ENCODE measurements at regions not wholly inside any gene's neighbourhood (a gene's known extent, or its start where the extent isn't known, plus 50 kb on each side); places are given as distances from the start of the nearest gene placed in this dataset.

- TF ChIP-seq, protein P1, sequence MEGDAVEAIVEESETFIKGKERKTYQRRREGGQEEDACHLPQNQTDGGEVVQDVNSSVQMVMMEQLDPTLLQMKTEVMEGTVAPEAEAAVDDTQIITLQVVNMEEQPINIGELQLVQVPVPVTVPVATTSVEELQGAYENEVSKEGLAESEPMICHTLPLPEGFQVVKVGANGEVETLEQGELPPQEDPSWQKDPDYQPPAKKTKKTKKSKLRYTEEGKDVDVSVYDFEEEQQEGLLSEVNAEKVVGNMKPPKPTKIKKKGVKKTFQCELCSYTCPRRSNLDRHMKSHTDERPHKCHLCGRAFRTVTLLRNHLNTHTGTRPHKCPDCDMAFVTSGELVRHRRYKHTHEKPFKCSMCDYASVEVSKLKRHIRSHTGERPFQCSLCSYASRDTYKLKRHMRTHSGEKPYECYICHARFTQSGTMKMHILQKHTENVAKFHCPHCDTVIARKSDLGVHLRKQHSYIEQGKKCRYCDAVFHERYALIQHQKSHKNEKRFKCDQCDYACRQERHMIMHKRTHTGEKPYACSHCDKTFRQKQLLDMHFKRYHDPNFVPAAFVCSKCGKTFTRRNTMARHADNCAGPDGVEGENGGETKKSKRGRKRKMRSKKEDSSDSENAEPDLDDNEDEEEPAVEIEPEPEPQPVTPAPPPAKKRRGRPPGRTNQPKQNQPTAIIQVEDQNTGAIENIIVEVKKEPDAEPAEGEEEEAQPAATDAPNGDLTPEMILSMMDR (conservative IDR thresholded peaks at IDR 0.05; ENCODE audit: low read length) = no peak
- TF ChIP-seq EZH2phosphoT487 (IDR thresholded peaks at IDR 0.05; ENCODE audit: borderline replicate concordance, low read depth, low read length) = no peak
Measured at GRCh38 chrX:102847362-102847761, 89.7 kb upstream of the RAB40AL start.
